Gastrocnemius medialis (tissue), 4 donors: ENCODE measurements at regions not wholly inside any gene's neighbourhood (a gene's known extent, or its start where the extent isn't known, plus 50 kb on each side); places are given as distances from the start of the nearest gene placed in this dataset.

Experiments used
- POLR2A ChIP-seq, 2 donors: fragments of 450-650 bp; IDR thresholded peaks; one replicate each; pipeline ENCODE4 v1.6.1; 2017; ENCODE audit warnings: antibody characterized with exemption in 2 of 2, mild to moderate bottlenecking in 2 of 2, moderate library complexity in 2 of 2
- TF ChIP-seq, protein P1 (sequence below), 5 experiments: fragments of 450-650 bp in 3 of 5; fragments of 200-600 bp in 2 of 5; sonication (generic) in 2 of 5; IDR thresholded peaks in 4 of 5; conservative IDR thresholded peaks in 1 of 5; 1 replicate in 4 of 5; 2 replicates in 1 of 5; pipeline ENCODE4 v1.5.1; 2016 to 2019; ENCODE audit warnings: antibody characterized with exemption in 5 of 5, mild to moderate bottlenecking in 3 of 5, moderate library complexity in 3 of 5

DNA sequence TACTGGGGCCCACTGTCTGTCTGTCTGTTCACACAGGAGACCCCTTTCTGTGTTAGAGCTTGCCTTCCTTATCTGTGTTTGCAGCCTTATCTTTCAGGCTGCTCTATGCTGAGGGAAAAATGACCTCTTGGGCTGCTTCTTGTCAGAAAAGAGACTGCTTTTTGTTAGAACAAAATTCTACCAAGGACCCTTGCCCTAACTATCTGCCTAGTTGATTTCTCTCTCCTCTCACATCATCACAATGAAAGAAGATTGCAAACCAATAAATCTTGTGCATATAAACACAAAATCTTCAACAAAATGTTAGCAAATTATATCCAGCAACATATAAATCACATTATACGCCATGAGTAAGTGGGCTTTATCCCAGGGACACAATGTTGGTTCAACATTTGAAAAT lies 1117.7 kb downstream of the CDH11 start:
- TF ChIP-seq, protein P1, sequence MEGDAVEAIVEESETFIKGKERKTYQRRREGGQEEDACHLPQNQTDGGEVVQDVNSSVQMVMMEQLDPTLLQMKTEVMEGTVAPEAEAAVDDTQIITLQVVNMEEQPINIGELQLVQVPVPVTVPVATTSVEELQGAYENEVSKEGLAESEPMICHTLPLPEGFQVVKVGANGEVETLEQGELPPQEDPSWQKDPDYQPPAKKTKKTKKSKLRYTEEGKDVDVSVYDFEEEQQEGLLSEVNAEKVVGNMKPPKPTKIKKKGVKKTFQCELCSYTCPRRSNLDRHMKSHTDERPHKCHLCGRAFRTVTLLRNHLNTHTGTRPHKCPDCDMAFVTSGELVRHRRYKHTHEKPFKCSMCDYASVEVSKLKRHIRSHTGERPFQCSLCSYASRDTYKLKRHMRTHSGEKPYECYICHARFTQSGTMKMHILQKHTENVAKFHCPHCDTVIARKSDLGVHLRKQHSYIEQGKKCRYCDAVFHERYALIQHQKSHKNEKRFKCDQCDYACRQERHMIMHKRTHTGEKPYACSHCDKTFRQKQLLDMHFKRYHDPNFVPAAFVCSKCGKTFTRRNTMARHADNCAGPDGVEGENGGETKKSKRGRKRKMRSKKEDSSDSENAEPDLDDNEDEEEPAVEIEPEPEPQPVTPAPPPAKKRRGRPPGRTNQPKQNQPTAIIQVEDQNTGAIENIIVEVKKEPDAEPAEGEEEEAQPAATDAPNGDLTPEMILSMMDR (IDR thresholded peaks at IDR 0.05 in 4 of 5, conservative IDR thresholded peaks at IDR 0.05 in 1 of 5) = no peak
- TF ChIP-seq POLR2A (IDR thresholded peaks at IDR 0.05) = no peak
